NCI-H1105 (cell line): ENCODE measurements at regions not wholly inside any gene's neighbourhood (a gene's known extent, or its start where the extent isn't known, plus 50 kb on each side); places are given as distances from the start of the nearest gene placed in this dataset.
"Not testable (repeated sequence)": the region's sequence is repeated elsewhere in the genome, so short reads cannot be mapped to it uniquely, and the experiment has no call there.

ENCODE experiments used
- DNase-seq: peaks from one replicate; lab custom pipeline; 2025; lab: John Stamatoyannopoulos, UW

- DNase-seq: no peak
These were observed 1006.5 kb downstream of the TBL1XR1 start for GRCh38 chr3:176190755-176191154.

DNA sequence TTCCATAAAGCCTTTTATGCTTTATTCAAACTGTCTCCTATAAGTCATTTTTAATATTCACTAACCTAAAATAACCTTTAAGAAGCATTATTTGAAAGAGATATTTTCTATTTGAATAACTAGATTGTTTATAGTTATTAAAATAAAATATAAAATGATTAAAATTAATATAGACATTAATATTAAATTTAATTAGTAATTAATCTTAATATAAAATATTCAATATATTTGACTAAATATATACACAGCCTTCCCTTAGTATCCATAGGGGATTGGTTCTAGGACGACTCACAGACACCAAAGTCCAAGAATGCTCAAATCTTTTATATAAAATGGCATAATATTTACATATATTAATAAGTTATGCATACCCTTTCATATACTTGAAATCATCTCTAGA, 1014.1 kb downstream of the TBL1XR1 start:
- no peak for DNase-seq

GRCh38 chr3:176174060-176174459, 1023.2 kb downstream of the TBL1XR1 start:
- DNase-seq: no peak

DNA sequence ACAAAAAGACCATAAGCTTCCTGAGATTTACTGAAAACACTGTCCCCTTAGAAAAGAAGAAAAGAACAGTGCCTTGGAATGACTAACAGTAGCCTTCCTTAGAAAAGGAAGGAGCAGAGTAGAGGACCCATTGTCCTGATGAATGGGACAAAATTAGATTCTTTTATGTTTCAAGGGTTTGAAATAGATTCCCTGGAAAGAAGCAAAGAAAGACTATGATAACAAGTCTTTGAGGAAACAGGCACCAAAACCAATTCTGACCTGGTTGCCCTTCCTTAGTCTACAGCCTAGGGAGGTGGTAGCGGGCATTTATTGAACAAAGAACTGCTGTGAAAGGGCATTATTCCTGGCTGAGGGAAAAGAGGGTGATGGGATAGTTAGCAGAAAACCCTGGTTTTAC, 1024.8 kb downstream of the TBL1XR1 start:
- no peak for DNase-seq

DNA sequence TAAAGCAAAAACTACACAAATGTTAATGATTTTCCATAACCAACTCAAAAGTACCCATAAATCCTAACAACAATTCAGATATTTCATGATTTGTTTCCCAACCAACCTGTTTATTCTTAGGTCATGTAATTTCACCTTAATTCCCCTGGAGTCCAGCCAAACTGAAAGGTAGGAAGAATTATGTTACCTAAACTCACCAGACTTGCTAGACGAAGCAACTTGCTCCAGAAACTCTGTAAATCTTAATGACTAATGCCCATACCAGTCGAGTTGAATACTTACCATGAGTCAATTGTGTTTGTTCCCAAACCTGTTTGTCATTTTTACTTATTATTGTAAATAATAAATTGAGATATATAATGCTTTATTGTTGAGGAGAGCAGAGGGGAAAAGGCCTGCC, 1030.0 kb downstream of the TBL1XR1 start:
- DNase-seq: peak; percentile 45

DNA sequence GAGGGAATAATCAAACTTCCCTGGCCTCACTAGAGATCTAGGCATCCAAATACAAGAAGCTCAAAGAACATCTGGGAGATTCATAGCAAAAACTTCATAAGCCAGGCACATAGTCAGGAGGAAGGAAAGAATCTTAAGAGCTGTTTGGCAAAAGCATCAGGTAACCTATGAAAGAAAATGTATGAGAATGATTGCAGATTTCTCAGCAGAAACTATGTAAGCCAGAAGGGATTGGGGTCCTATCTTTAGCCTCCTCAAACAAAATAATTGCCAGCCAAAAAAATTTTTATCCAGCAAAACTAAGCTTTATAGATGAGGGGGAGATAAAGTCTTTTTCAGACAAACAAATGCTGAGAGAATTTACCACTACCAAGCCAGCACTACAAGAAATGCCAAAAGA, 1036.3 kb downstream of the TBL1XR1 start:
- DNase-seq: no peak

DNA sequence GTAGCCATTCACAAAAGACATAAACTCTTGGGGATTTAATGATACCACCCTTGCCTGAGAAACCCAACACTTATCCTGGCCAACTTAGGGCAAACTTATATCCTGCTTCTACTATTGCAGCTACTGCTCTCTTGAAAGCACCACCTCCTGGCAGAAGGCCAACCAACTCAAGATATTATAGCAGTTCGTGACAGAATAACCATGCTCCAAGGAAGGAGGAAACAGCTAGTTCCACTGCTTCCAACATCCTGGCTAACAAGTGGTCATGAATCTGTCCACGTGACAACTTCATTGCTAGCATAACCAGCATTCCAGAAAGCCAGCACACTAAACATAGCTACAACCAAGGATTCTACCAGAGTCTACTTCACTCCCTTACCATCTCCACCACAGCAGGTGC, 1037.5 kb downstream of the TBL1XR1 start:
- no peak for DNase-seq

DNA sequence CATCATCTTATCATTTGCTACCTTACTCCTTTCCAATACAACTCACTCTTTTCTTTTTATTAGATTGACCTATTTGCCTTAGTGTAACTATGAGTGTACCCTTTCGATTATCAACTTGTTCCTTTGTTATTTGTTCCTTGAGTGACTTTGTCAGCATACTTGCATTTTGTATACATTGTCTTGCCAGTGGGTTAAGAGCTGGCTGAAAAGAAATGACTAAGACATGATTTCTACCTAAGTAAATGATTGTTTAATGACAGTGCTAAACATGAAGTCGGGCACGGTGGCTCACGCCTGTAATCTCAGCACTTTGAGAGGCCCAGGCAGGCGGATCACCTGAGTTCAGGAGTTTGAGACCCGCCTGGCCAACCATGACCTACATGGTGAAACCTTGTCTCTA, 1042.3 kb downstream of the TBL1XR1 start:
- no peak for DNase-seq

- no peak for DNase-seq
These were observed 1047.7 kb downstream of the TBL1XR1 start for GRCh38 chr3:176149567-176149966.

GRCh38 chr3:176147251-176147650, 1050.0 kb downstream of the TBL1XR1 start:
- DNase-seq: peak; percentile 99

GRCh38 chr3:176141837-176142236, 1055.4 kb downstream of the TBL1XR1 start:
- DNase-seq: no peak

DNA sequence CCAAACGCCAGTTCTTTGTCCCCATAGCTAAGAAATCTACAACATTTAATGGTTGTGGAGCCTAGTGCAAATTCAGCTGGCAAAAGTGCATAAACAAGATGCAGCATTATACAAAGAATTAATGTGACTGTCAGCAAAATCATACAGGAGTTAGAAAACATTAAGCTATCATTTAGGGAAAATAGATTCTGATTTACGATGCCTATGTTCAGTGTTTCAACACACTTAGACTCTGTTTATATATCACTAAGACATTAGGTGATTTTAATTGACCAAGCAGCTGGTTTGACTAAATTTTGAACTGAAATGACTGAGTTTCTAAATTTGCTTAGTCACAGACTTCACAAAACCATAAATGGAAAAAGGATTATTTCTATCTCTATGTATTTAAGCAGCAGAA, 1076.8 kb downstream of the TBL1XR1 start:
- DNase-seq: peak; percentile 34

DNA sequence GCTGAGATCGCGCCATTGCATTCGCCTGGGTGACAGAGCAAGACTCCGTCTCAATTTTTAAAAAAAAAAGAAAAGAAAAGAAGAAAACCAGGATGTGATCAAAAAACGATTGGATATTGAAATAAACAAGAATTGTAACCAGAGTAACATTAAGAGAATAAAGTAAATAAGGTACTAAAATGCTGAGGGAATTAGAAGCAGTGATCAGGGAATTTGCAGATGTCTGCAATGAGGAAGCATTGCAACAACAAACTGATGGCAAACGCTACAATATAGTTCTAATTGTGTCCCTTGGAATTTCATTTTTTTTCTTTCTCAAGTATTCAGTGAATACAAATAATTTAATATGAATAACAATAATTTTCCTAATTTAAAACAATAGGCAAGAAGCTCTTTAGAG, 1077.5 kb downstream of the TBL1XR1 start:
- no peak for DNase-seq

GRCh38 chr3:176106380-176106779, 1090.9 kb downstream of the TBL1XR1 start:
- DNase-seq: no peak

DNA sequence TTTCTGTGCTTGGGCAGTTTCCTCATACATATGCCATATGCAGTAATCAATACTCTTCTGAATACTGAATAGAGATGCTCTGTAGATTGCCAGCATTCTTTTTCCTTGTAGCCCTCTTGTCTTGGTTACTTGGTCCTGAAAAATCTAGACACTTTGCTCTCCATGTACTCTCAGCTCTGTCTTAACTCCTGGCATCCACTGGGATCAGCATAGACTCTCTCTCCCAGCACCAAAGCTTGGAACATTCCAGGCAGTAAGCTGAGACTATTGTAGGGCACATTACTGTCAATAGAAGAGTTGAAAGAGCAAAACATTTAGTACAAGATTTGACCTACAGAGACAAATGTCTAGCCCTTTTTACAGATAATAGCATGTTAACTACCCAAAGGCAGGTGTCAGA, 1100.3 kb downstream of the TBL1XR1 start:
- no peak for DNase-seq

DNA sequence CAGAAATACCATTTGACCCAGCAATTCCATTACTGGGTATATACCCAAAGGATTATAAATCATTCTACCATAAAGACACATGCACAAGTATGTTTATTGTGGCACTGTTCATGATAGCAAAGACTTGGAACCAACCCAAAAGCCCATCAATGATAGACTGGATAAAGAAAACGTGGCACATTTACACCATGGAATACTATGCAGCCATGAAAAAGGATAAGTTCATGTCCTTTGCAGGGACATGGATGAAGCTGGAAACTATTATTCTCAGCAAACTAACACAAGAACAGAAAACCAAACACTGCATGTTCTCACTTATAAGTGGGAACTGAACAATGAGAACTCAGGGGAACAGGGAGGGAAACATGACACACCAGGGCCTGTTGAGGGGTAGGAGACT, 1103.4 kb downstream of the TBL1XR1 start:
- DNase-seq: not testable (repeated sequence)

DNA sequence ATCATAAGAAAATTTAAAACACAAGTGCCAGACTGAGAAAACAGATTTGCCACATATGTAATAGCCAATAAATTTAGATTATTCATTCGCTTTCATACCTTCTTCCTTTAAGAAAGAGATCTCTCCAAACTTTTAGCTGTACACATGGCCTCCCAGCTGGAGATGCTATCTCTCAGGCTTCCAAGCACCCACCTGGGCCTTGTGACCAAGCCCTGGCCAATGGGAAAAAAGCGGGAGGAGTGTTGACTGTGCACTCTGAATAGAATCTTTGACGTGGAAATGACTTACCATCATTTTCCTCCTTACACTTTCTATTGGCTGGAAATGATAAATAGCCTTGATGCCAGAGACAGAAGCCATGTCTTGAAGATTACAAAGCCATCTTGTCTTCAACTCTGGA, 1106.6 kb downstream of the TBL1XR1 start:
- DNase-seq: no peak

GRCh38 chr3:176088962-176089383, 1108.3 kb downstream of the TBL1XR1 start:
- no peak for DNase-seq

- DNase-seq: no peak
These were observed 1110.1 kb downstream of the TBL1XR1 start for GRCh38 chr3:176087066-176087697.

- DNase-seq: no peak
These were observed 1117.5 kb downstream of the TBL1XR1 start for GRCh38 chr3:176079785-176080184.

- DNase-seq: no peak
These were observed 1118.4 kb downstream of the TBL1XR1 start for GRCh38 chr3:176078906-176079305.

GRCh38 chr3:176075491-176075890, 1121.8 kb downstream of the TBL1XR1 start:
- peak; percentile 16 for DNase-seq

DNA sequence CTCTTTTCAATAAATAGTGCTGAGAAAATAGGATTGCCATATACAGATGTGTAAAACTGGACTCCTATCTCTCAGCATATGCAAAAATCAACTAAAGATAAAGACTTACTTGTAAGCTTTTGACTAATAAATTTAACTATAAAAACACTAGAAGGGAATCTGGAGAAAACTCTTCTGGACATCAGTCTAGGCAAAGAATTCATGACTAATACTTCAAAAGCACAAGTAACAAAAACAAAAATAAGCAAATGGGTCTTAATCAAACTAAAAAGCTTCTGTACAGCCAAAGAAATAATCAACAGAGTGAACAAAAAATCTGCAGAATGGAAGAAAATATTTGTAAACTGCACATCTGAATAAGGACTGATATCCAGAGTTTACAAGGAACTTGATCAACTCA, 1122.2 kb downstream of the TBL1XR1 start:
- DNase-seq: no peak

DNA sequence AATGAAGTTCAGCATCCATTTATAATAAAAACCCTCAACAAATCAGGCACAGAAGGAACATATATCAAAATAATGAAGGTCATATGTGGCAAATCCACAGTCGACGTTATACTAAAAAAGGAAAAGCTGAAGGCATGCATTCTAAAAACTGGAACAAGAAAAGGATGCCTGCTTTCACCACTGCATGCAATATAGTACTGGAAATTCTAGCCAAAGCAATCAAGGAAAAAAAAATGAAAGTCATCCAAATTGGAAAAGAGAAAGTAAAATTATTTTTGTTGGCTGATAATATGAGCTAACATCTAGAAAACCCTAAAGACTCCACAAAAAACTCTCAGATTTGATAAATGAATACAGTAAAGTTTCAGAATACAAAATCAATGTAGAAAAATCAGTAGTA, 1123.2 kb downstream of the TBL1XR1 start:
- DNase-seq: no peak

DNA sequence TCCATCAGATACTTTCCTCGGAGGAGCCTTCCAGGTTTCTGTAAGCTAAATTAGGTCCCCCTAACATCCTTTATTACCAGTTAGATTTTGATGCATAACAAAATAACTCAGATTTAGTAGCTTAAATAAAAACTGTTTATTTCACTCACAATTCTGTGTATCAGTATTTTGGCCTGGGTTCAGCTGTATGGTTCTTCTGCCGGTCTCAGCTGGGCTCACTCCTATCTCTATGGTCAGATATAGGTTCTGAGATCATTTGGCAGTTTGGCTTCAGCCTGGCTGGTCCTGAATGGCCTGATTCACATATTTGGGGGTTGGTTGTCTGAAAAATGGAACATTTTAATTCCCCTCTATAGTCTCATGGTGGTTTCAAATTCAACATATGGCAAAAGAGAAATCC, 1125.3 kb downstream of the TBL1XR1 start:
- DNase-seq: no peak
